HEK293 (cell line): ENCODE measurements at regions not wholly inside any gene's neighbourhood (a gene's known extent, or its start where the extent isn't known, plus 50 kb on each side); places are given as distances from the start of the nearest gene placed in this dataset.
"Not testable (repeated sequence)": the region's sequence is repeated elsewhere in the genome, so short reads cannot be mapped to it uniquely, and the experiment has no call there.

Experiments
- CTCF ChIA-PET: fragments of 350-600 bp; formaldehyde crosslinking; extraction: SDS; loops from one replicate; lab custom pipeline; 2021; ENCODE audit warnings: antibody characterized with exemption; lab: Yijun Ruan, JAX
- POLR2A ChIA-PET: fragments of 300-600 bp; formaldehyde crosslinking; extraction: SDS; loops from one replicate; lab custom pipeline; 2020; ENCODE audit warnings: antibody characterized with exemption, inconsistent platforms; lab: Yijun Ruan, JAX
- H3K27ac ChIP-seq: fragments of 200-500 bp; sonication (Bioruptor generic); 2 replicates; pipeline ENCODE4 v1.5.1; 2014; ENCODE audit warnings: low read depth, low read length, control low read depth, inconsistent platforms; ENCODE audit errors: extremely low read depth
- H3K36me3 ChIP-seq, 2 experiments: fragments of 200-500 bp in 1 of 2; sonication (Bioruptor generic) in 1 of 2; 1 replicate in 1 of 2; 2 replicates in 1 of 2; pipeline ENCODE4 v1.5.1; 2014 to 2017; ENCODE audit warnings: inconsistent platforms in 2 of 2, low read length in 2 of 2; ENCODE audit not compliant: control insufficient read depth in 2 of 2, insufficient read depth in 1 of 2
- H3K4me1 ChIP-seq: fragments of 200-500 bp; sonication (Bioruptor generic); 2 replicates; pipeline ENCODE4 v1.5.1; 2014; ENCODE audit warnings: mild to moderate bottlenecking, low read length, inconsistent platforms; ENCODE audit not compliant: control insufficient read depth, insufficient read depth
- H3K4me3 ChIP-seq: 2 replicates; pipeline ENCODE4 v1.5.1; 2011; ENCODE audit warnings: low read depth, mild to moderate bottlenecking, control low read depth, low read length, moderate library complexity
- H3K9me3 ChIP-seq: fragments of 200-500 bp; sonication (Bioruptor generic); 2 replicates; pipeline ENCODE4 v1.5.1; 2014; ENCODE audit warnings: low read depth, low read length, inconsistent platforms; ENCODE audit not compliant: control insufficient read depth, insufficient read depth
- MZF1 ChIP-seq: fragments of 450-650 bp; formaldehyde crosslinking; IDR thresholded peaks from 2 replicates; pipeline ENCODE4 v1.5.1; 2017; ENCODE audit warnings: missing biosample characterization, missing genetic modification characterization, borderline replicate concordance
- RBAK ChIP-seq: fragments of 450-650 bp; formaldehyde crosslinking; IDR thresholded peaks from 2 replicates; pipeline ENCODE4 v1.5.1; 2016; ENCODE audit warnings: missing biosample characterization, missing genetic modification characterization
- ZBTB7A ChIP-seq: fragments of 450-650 bp; formaldehyde crosslinking; IDR thresholded peaks from 2 replicates; pipeline ENCODE4 v1.5.1; 2016; ENCODE audit warnings: low read depth, missing biosample characterization, missing genetic modification characterization
- ZFP3 ChIP-seq: fragments of 450-650 bp; formaldehyde crosslinking; IDR thresholded peaks from 2 replicates; pipeline ENCODE4 v1.5.1; 2016; ENCODE audit warnings: low read depth, missing biosample characterization, missing genetic modification characterization
- ZNF157 ChIP-seq: fragments of 450-650 bp; formaldehyde crosslinking; IDR thresholded peaks from 2 replicates; pipeline ENCODE4 v1.5.1; 2016; ENCODE audit warnings: missing biosample characterization, missing genetic modification characterization
- ZNF239 ChIP-seq: fragments of 450-650 bp; formaldehyde crosslinking; IDR thresholded peaks from 2 replicates; pipeline ENCODE4 v1.5.1; 2016; ENCODE audit warnings: missing biosample characterization, missing genetic modification characterization
- ZNF362 ChIP-seq: fragments of 450-650 bp; formaldehyde crosslinking; IDR thresholded peaks from 2 replicates; pipeline ENCODE4 v1.5.1; 2016; ENCODE audit warnings: missing biosample characterization, missing genetic modification characterization
- ZNF366 ChIP-seq: fragments of 450-650 bp; formaldehyde crosslinking; conservative IDR thresholded peaks from 2 replicates; pipeline ENCODE4 v1.5.1; 2016; ENCODE audit warnings: missing biosample characterization, missing genetic modification characterization
- ZNF394 ChIP-seq: fragments of 450-650 bp; formaldehyde crosslinking; IDR thresholded peaks from 2 replicates; pipeline ENCODE4 v1.5.1; 2016; ENCODE audit warnings: missing biosample characterization, missing genetic modification characterization, mild to moderate bottlenecking, moderate library complexity, borderline replicate concordance
- ZNF449 ChIP-seq: fragments of 450-650 bp; formaldehyde crosslinking; IDR thresholded peaks from 2 replicates; pipeline ENCODE4 v1.5.1; 2017; ENCODE audit warnings: missing biosample characterization, mild to moderate bottlenecking, missing genetic modification characterization, moderate library complexity
- ZNF510 ChIP-seq: fragments of 450-650 bp; formaldehyde crosslinking; IDR thresholded peaks from 2 replicates; pipeline ENCODE4 v1.5.1; 2018; ENCODE audit warnings: mild to moderate bottlenecking, missing genetic modification characterization, missing biosample characterization; ENCODE audit not compliant: insufficient replicate concordance
- ZNF518A ChIP-seq: fragments of 450-650 bp; formaldehyde crosslinking; conservative IDR thresholded peaks from 2 replicates; pipeline ENCODE4 v1.5.1; 2016; ENCODE audit warnings: low read depth, missing biosample characterization, missing genetic modification characterization
- ZNF561 ChIP-seq: fragments of 450-650 bp; IDR thresholded peaks from 2 replicates; pipeline ENCODE4 v1.5.1; 2018; ENCODE audit warnings: missing biosample characterization, missing genetic modification characterization, borderline replicate concordance
- ZNF768 ChIP-seq: fragments of 450-650 bp; formaldehyde crosslinking; IDR thresholded peaks from 2 replicates; pipeline ENCODE4 v1.5.1; 2018; ENCODE audit warnings: missing biosample characterization, mild to moderate bottlenecking, missing genetic modification characterization
- ZSCAN18 ChIP-seq: fragments of 450-650 bp; formaldehyde crosslinking; IDR thresholded peaks from 2 replicates; pipeline ENCODE4 v1.5.1; 2016; ENCODE audit warnings: missing biosample characterization, missing genetic modification characterization

GRCh38 chr3:146702237-146702636 is 97.1 kb upstream of the PLSCR5 start (continued):
- TF ChIP-seq ZSCAN18: no peak
- no peak for TF ChIP-seq ZNF366 (tag by site-specific recombination)
- TF ChIP-seq ZNF561 (tag by site-specific recombination): no peak
- TF ChIP-seq ZFP3 (tag by site-specific recombination): no peak
- TF ChIP-seq ZNF394: no peak
- TF ChIP-seq ZNF449 (tag by site-specific recombination): no peak
- no peak for TF ChIP-seq ZBTB7A (tag by site-specific recombination)
- TF ChIP-seq ZNF157 (tag by site-specific recombination): no peak
- no peak for TF ChIP-seq RBAK

- CTCF ChIA-PET: no interaction called here
These were observed 96.1 kb upstream of the PLSCR5 start for GRCh38 chr3:146701246-146701645.

GRCh38 chr3:146700025-146700424 is 94.9 kb upstream of the PLSCR5 start:
- H3K4me3 ChIP-seq, H3K36me3 ChIP-seq, CTCF ChIA-PET, H3K9me3 ChIP-seq, POLR2A ChIA-PET, H3K27ac ChIP-seq, H3K4me1 ChIP-seq: not testable (repeated sequence)

More at GRCh38 chr3:146701246-146701645, 96.1 kb upstream of the PLSCR5 start:
- POLR2A ChIA-PET: no interaction called here
- Histone ChIP-seq H3K4me3 (no peak overlapping the region), H3K36me3 (no peaks in the 10 kb centered on the region), H3K9me3 (no peaks in the 10 kb centered on the region), H3K27ac (no peak overlapping the region), H3K4me1 (no peaks in the 10 kb centered on the region)
- TF ChIP-seq ZNF768: no peak
- no peak for TF ChIP-seq MZF1 (tag by site-specific recombination)
- TF ChIP-seq ZNF239 (tag by site-specific recombination): no peak
- no peak for TF ChIP-seq ZNF510 (tag by site-specific recombination)
- no peak for TF ChIP-seq ZNF362 (tag by site-specific recombination)
- TF ChIP-seq ZNF518A (tag by site-specific recombination): no peak
